Lower lobe of right lung (tissue), 2 donors: ENCODE measurements at regions not wholly inside any gene's neighbourhood (a gene's known extent, or its start where the extent isn't known, plus 50 kb on each side); places are given as distances from the start of the nearest gene placed in this dataset.

Experiments used
- ATAC-seq, 2 donors: fragments of 200-7000 bp; cut with Tn5 transposase; one replicate each; pipeline ENCODE4 v1.9.1; 2020 to 2022; ENCODE audit warnings: mild to moderate bottlenecking in 2 of 2, moderate library complexity in 2 of 2
- DNase-seq: peaks from one replicate; pipeline ENCODE4 v3.0.0-alpha.2; 2020
- H3K27ac ChIP-seq: fragments of 200-600 bp; one replicate; pipeline ENCODE4 v1.8.0; 2022
- H3K27me3 ChIP-seq: fragments of 200-600 bp; one replicate; pipeline ENCODE4 v1.8.0; 2022; ENCODE audit warnings: low read depth
- H3K36me3 ChIP-seq: fragments of 200-600 bp; one replicate; pipeline ENCODE4 v1.8.0; 2022; ENCODE audit warnings: mild to moderate bottlenecking
- H3K4me1 ChIP-seq: fragments of 200-600 bp; one replicate; pipeline ENCODE4 v1.8.0; 2022
- H3K4me3 ChIP-seq: fragments of 200-600 bp; one replicate; pipeline ENCODE4 v1.8.0; 2022; ENCODE audit warnings: mild to moderate bottlenecking
- H3K9me3 ChIP-seq: fragments of 200-600 bp; one replicate; pipeline ENCODE4 v1.8.0; 2022
- intact Hi-C: fragments of 100-400 bp; cut with DNase I; formaldehyde crosslinking; loops from one replicate; pipeline ENCODE4 v1.11.0; 2022
- TF ChIP-seq, protein P1 (sequence below): fragments of 200-600 bp; IDR thresholded peaks from one replicate; pipeline ENCODE4 v1.8.0; 2022; ENCODE audit warnings: antibody characterized with exemption, mild to moderate bottlenecking
- donor health status: DM: no; HTN: yes; CAD: no; lungs with severe emphysema.

DNA sequence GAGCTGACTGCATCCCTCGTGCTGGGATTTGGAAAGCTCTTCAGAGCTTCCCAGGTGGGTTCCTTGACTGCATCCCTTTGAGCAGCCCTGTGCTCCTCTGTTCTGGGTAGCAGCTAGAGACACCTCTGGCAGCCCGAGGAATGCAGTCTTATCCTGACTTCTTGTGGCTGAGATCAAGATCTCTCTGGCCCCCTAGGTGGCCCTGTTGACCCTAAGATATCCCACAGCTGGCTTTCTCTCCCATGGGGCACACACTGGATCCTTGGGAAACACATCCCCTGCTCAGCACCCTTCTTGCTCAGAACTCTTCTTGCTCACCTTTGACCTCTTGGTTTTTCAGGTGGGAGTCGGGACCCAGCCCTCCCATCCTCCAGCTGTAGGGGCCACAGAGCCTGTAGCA, 237.2 kb downstream of the TSN start:
- no peak for DNase-seq
- peaks cover 6% of the 10 kb centered on the region for H3K9me3 ChIP-seq
- no peak overlapping the region for H3K4me3 ChIP-seq
- no peaks in the 10 kb centered on the region for H3K27me3 ChIP-seq
- H3K36me3 ChIP-seq = no peaks in the 10 kb centered on the region
- H3K4me1 ChIP-seq = no peaks in the 10 kb centered on the region
- ATAC-seq = no peak
- intact Hi-C loops = no loop called here
- no peak overlapping the region for H3K27ac ChIP-seq
- TF ChIP-seq, protein P1, sequence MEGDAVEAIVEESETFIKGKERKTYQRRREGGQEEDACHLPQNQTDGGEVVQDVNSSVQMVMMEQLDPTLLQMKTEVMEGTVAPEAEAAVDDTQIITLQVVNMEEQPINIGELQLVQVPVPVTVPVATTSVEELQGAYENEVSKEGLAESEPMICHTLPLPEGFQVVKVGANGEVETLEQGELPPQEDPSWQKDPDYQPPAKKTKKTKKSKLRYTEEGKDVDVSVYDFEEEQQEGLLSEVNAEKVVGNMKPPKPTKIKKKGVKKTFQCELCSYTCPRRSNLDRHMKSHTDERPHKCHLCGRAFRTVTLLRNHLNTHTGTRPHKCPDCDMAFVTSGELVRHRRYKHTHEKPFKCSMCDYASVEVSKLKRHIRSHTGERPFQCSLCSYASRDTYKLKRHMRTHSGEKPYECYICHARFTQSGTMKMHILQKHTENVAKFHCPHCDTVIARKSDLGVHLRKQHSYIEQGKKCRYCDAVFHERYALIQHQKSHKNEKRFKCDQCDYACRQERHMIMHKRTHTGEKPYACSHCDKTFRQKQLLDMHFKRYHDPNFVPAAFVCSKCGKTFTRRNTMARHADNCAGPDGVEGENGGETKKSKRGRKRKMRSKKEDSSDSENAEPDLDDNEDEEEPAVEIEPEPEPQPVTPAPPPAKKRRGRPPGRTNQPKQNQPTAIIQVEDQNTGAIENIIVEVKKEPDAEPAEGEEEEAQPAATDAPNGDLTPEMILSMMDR = no peak

DNA sequence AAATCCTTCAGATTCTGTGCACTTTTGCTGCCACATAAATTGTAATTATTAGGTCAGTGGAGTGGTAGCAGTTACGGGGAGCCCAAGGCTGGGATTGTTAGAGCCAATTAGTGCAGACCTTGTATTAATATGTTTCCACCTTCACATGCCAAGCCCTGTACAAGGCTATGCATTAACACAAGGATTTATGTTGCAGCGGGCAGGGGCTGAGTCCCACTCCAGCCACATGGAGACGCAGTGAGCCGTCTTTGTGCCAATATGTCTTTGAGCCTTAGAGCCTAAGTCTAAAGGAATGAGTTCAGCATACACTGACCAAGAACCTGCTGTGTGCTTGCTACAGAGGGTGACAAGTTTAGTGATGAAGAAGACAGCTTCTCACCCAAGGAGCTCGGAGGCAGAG, 238.2 kb downstream of the TSN start:
- intact Hi-C loops = no loop called here
- Histone ChIP-seq H3K4me3 (no peak overlapping the region), H3K4me1 (peaks cover 8% of the 10 kb centered on the region), H3K27ac (no peak overlapping the region), H3K9me3 (no peaks in the 10 kb centered on the region), H3K36me3 (no peaks in the 10 kb centered on the region), H3K27me3 (no peaks in the 10 kb centered on the region)
- no peak for DNase-seq
- TF ChIP-seq, protein P1 = no peak
- ATAC-seq = no peak

DNA sequence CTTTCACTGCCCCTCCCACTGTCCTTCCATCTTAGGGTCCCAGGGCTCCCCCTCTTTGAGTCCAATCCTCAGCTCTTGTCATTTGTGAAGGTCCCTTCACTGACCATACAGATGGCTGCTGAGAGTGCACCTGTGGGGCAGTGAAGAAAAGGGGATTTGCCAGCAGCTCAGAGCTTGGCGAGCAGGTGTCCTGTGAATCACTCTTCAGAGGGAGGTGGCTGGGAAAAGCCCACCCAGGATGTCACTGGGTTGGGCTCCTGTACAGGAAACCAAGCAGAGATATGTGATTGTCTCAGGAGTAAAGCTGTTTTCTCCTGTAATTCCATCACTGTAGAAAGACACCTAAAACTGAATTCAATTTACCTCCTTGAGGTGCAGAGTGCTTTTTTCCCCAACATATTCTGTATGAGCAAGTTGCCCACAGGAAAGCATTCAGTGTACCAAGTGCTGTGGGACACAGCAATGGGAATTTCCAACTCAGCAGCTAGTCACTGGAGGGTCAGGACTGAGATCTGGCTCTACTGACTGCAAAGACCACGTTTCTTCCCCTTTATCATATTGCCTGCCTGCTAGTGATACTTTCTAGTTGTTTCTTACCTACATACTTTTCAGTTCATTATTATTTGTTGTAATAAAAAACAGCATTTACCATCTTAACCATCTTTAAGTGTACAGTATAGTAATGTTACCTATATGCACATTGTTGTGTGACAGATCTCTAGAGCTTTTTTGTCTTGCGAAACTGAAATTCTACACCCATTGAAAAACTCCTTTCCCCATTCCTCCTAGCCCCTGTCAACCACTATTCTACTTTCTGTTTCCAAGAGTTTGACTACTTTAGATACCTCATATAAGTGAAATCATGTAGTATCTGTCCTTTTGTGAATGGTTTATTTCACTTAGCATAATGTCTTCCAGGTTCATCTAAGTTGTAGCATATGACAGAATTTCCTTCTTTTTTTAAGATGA, 239.1 kb downstream of the TSN start:
- Histone ChIP-seq H3K9me3 (no peaks in the 10 kb centered on the region), H3K4me3 (no peak overlapping the region), H3K27ac (no peak overlapping the region), H3K36me3 (no peaks in the 10 kb centered on the region), H3K27me3 (no peaks in the 10 kb centered on the region), H3K4me1 (peaks cover 16% of the 10 kb centered on the region)
- TF ChIP-seq, protein P1 = no peak
- intact Hi-C loops = no loop called here
- DNase-seq (no peak), ATAC-seq (no peak)

DNA sequence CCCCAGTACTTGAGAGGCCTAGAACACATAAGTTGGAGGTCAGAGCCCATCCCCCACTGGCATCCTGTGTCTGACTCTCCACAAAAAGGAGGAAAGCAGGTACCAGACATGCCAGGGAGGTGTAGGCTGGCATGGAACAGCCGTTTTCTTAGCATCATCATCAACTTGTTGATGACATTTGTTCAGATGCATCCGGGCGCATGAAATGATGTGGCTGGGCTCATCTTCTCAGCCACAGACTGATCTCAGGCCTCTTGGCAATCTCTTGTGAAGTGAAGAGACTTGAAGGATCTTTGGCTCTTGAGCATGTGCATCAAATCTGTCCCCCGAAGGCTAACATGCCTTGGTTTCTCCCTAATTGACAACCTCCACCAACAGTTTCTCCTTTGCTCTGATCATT, 243.3 kb downstream of the TSN start:
- H3K9me3 ChIP-seq = no peaks in the 10 kb centered on the region
- H3K27ac ChIP-seq = no peak overlapping the region
- no peak for ATAC-seq
- intact Hi-C loops = no loop called here
- DNase-seq = no peak
- TF ChIP-seq, protein P1 = no peak
- H3K4me1 ChIP-seq = peaks cover 18% of the 10 kb centered on the region
- no peak overlapping the region for H3K4me3 ChIP-seq
- H3K36me3 ChIP-seq = no peaks in the 10 kb centered on the region
- H3K27me3 ChIP-seq = no peaks in the 10 kb centered on the region

DNA sequence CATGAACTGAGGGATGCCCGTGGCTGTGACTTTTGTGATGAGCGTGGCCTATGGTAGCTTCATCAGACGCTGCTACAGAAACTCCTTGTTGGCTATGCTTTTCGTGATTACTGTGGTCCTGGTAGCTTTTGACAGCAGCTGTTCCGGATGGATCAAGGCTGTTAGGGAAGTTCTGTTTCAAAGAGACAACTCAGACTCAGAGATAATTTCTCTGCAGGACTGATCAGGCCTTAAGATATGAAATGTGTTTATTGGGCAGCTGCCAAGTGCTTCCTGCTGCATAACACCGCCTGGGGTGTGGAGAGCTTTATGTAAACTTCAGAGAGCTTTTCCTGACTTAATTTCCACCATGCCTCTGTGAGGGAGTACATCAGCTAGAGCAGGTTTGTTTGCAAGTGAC, 243.8 kb downstream of the TSN start:
- TF ChIP-seq, protein P1 = no peak
- H3K27ac ChIP-seq = no peak overlapping the region
- H3K4me1 ChIP-seq = peaks cover 18% of the 10 kb centered on the region
- no peaks in the 10 kb centered on the region for H3K27me3 ChIP-seq
- H3K4me3 ChIP-seq = no peak overlapping the region
- no peak for DNase-seq
- H3K36me3 ChIP-seq = no peaks in the 10 kb centered on the region
- peak; percentile 29 to 31 for ATAC-seq
- intact Hi-C loops = no loop called here
- H3K9me3 ChIP-seq = no peaks in the 10 kb centered on the region
